ENCODE measurements at regions not wholly inside any gene's neighbourhood (a gene's known extent, or its start where the extent isn't known, plus 50 kb on each side); places are given as distances from the start of the nearest gene placed in this dataset.

- TF ChIP-seq CTCF (IDR thresholded peaks at IDR 0.05): no peak
- TF ChIP-seq POLR2A (IDR thresholded peaks at IDR 0.05): no peak
These were observed 500.3 kb downstream of the ARHGEF28 start for GRCh38 chr5:74126294-74126693.

Data from uterus (tissue), 2 donors.